Upper lobe of left lung (tissue), 4 donors: ENCODE measurements at regions not wholly inside any gene's neighbourhood (a gene's known extent, or its start where the extent isn't known, plus 50 kb on each side); places are given as distances from the start of the nearest gene placed in this dataset.

ENCODE experiments used
- POLR2AphosphoS5 ChIP-seq, 2 donors: sonication (generic); formaldehyde crosslinking; IDR thresholded peaks; one replicate each; pipeline ENCODE4 v1.5.1; 2017; ENCODE audit warnings: antibody characterized with exemption in 2 of 2
- TF ChIP-seq, protein P1 (sequence below), 6 experiments: fragments of 450-650 bp in 4 of 6; fragments of 200-600 bp in 2 of 6; sonication (generic) in 2 of 6; IDR thresholded peaks; one replicate each; pipeline ENCODE4 v1.5.1; 2016 to 2019; ENCODE audit warnings: antibody characterized with exemption in 6 of 6

DNA sequence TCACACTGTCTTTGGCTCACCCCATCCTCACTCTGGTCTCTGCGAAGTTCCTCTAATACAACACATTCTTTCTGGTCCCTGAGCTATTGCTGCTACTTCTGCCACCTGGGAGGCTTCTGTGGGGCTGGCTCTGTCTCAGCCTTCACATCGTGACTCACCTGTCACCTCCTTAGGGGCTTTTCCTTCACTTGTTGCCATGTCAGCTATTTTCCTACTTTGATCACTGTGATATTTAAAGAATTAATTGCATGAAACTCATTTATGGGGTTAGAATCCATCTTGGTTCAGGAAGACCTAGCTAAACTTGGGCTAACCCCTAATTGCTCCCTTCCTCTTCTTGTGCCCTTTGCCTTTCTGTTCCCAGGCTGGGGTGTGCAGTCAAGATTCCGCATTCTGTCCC, 346.9 kb downstream of the WDR72 start:
- TF ChIP-seq, protein P1, sequence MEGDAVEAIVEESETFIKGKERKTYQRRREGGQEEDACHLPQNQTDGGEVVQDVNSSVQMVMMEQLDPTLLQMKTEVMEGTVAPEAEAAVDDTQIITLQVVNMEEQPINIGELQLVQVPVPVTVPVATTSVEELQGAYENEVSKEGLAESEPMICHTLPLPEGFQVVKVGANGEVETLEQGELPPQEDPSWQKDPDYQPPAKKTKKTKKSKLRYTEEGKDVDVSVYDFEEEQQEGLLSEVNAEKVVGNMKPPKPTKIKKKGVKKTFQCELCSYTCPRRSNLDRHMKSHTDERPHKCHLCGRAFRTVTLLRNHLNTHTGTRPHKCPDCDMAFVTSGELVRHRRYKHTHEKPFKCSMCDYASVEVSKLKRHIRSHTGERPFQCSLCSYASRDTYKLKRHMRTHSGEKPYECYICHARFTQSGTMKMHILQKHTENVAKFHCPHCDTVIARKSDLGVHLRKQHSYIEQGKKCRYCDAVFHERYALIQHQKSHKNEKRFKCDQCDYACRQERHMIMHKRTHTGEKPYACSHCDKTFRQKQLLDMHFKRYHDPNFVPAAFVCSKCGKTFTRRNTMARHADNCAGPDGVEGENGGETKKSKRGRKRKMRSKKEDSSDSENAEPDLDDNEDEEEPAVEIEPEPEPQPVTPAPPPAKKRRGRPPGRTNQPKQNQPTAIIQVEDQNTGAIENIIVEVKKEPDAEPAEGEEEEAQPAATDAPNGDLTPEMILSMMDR (IDR thresholded peaks at IDR 0.05): no peak
- TF ChIP-seq POLR2AphosphoS5 (IDR thresholded peaks at IDR 0.05): no peak
